H1 (cell line): ENCODE measurements at regions not wholly inside any gene's neighbourhood (a gene's known extent, or its start where the extent isn't known, plus 50 kb on each side); places are given as distances from the start of the nearest gene placed in this dataset.

Source experiments
- BACH1 ChIP-seq: IDR thresholded peaks from 2 replicates; pipeline ENCODE4 v1.6.1; 2012; ENCODE audit warnings: low read length, improper control_type of control experiment
- CBX8 ChIP-seq: fragments of 300-800, 300-1000 bp; sonication (generic); IDR thresholded peaks from 2 replicates; pipeline ENCODE4 v1.7.1; 2016; ENCODE audit warnings: low read depth, low read length, borderline replicate concordance
- EGR1 ChIP-seq: IDR thresholded peaks from 2 replicates; pipeline ENCODE4 v1.6.1; 2011; ENCODE audit warnings: low read depth, low read length, borderline replicate concordance
- POLR2A ChIP-seq, 2 experiments: IDR thresholded peaks; 1 replicate in 1 of 2; 2 replicates in 1 of 2; pipeline ENCODE4 v1.6.1; 2011; ENCODE audit warnings: low read depth in 2 of 2, low read length in 2 of 2, mild to moderate bottlenecking in 2 of 2; ENCODE audit errors: control extremely low read depth in 1 of 2
- TF ChIP-seq, protein P1 (sequence below): fragments of 300-600 bp; sonication (generic); IDR thresholded peaks from 2 replicates; pipeline ENCODE4 v1.7.1; 2012; ENCODE audit warnings: low read length, moderate library complexity, mild to moderate bottlenecking, inconsistent platforms; ENCODE audit not compliant: insufficient replicate concordance

DNA sequence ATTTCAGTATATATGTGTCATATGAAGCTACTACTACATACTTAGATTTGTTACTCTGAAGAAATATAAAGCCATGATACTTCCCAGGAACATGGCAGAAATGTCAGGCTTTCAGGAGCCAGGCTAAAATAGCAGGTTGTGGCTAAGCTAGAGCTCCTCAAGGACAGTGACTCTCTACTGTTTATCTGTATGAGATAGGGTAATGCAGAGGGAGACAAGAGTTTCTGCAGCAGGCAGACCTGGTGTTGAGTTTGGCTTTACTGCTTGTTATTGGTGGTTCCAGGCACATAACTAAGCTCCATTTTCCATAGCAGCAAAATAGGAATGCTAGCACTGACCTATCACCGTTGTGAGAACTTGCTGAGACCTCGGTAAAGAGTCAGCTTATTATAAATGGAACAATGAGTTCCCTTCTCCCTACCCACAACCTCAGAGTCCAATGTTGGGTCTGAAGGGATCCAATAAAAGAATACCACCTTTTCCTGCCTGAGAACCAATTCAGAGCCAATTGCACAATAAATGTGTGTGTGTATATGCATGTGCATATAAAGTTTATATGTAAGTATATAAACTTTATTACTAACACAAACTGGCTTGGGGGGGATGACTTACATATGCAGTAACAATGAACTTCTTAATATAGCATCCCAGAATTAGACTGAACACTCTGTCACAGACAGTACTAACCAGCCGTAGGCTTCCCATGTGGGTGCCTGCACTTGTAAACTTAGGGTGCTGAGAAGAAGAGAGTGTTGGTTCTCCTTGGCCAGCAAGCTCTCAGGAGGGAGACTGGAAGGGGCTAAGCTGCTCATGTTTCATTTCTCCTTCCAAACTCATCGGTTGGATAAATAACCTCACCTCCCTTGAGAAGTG is 51.9 kb upstream of the PAQR3 start (continued):
- TF ChIP-seq CBX8, result no peak
- TF ChIP-seq POLR2A (IDR thresholded peaks at IDR 0.05; ENCODE audit: control extremely low read depth in 1 of 2, low read depth in 2 of 2, low read length in 2 of 2), result no peak
- TF ChIP-seq EGR1, result no peak
- TF ChIP-seq, protein P1, sequence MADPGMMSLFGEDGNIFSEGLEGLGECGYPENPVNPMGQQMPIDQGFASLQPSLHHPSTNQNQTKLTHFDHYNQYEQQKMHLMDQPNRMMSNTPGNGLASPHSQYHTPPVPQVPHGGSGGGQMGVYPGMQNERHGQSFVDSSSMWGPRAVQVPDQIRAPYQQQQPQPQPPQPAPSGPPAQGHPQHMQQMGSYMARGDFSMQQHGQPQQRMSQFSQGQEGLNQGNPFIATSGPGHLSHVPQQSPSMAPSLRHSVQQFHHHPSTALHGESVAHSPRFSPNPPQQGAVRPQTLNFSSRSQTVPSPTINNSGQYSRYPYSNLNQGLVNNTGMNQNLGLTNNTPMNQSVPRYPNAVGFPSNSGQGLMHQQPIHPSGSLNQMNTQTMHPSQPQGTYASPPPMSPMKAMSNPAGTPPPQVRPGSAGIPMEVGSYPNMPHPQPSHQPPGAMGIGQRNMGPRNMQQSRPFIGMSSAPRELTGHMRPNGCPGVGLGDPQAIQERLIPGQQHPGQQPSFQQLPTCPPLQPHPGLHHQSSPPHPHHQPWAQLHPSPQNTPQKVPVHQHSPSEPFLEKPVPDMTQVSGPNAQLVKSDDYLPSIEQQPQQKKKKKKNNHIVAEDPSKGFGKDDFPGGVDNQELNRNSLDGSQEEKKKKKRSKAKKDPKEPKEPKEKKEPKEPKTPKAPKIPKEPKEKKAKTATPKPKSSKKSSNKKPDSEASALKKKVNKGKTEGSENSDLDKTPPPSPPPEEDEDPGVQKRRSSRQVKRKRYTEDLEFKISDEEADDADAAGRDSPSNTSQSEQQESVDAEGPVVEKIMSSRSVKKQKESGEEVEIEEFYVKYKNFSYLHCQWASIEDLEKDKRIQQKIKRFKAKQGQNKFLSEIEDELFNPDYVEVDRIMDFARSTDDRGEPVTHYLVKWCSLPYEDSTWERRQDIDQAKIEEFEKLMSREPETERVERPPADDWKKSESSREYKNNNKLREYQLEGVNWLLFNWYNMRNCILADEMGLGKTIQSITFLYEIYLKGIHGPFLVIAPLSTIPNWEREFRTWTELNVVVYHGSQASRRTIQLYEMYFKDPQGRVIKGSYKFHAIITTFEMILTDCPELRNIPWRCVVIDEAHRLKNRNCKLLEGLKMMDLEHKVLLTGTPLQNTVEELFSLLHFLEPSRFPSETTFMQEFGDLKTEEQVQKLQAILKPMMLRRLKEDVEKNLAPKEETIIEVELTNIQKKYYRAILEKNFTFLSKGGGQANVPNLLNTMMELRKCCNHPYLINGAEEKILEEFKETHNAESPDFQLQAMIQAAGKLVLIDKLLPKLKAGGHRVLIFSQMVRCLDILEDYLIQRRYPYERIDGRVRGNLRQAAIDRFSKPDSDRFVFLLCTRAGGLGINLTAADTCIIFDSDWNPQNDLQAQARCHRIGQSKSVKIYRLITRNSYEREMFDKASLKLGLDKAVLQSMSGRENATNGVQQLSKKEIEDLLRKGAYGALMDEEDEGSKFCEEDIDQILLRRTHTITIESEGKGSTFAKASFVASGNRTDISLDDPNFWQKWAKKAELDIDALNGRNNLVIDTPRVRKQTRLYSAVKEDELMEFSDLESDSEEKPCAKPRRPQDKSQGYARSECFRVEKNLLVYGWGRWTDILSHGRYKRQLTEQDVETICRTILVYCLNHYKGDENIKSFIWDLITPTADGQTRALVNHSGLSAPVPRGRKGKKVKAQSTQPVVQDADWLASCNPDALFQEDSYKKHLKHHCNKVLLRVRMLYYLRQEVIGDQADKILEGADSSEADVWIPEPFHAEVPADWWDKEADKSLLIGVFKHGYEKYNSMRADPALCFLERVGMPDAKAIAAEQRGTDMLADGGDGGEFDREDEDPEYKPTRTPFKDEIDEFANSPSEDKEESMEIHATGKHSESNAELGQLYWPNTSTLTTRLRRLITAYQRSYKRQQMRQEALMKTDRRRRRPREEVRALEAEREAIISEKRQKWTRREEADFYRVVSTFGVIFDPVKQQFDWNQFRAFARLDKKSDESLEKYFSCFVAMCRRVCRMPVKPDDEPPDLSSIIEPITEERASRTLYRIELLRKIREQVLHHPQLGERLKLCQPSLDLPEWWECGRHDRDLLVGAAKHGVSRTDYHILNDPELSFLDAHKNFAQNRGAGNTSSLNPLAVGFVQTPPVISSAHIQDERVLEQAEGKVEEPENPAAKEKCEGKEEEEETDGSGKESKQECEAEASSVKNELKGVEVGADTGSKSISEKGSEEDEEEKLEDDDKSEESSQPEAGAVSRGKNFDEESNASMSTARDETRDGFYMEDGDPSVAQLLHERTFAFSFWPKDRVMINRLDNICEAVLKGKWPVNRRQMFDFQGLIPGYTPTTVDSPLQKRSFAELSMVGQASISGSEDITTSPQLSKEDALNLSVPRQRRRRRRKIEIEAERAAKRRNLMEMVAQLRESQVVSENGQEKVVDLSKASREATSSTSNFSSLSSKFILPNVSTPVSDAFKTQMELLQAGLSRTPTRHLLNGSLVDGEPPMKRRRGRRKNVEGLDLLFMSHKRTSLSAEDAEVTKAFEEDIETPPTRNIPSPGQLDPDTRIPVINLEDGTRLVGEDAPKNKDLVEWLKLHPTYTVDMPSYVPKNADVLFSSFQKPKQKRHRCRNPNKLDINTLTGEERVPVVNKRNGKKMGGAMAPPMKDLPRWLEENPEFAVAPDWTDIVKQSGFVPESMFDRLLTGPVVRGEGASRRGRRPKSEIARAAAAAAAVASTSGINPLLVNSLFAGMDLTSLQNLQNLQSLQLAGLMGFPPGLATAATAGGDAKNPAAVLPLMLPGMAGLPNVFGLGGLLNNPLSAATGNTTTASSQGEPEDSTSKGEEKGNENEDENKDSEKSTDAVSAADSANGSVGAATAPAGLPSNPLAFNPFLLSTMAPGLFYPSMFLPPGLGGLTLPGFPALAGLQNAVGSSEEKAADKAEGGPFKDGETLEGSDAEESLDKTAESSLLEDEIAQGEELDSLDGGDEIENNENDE, result no peak
- no peak for TF ChIP-seq BACH1
